Stimulated activated CD8-positive, alpha-beta memory T cell treated with anti-CD3 and anti-CD28 coated beads, Interleukin-7, amount 100 ng/mL, for 1 hour (primary cell): ENCODE measurements at regions not wholly inside any gene's neighbourhood (a gene's known extent, or its start where the extent isn't known, plus 50 kb on each side); places are given as distances from the start of the nearest gene placed in this dataset.
"Not testable (repeated sequence)": the region's sequence is repeated elsewhere in the genome, so short reads cannot be mapped to it uniquely, and the experiment has no call there.

Experiments
- DNase-seq, 2 donors: peaks; one replicate each; pipeline ENCODE4 v3.0.0-alpha.2; 2020; ENCODE audit warnings: low read depth in 2 of 2

DNA sequence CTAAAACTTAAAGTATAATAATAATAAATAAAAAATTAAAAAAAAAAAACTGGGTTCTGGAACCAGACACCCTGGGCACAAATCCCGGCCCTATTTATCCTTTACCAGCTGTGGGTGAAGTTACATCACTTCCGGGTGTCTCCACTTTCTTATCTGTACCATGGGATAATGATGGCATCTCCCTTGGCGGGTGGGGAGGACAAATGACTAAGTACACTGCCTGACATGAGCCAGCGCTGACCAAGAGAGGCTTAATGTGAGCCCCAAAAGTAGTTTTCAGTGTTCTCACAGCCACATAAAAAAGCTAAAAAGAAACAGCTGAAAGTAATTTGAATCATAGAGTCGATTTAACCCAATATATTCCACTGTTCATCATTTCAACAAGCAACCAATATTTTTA lies 424.9 kb downstream of the SOX9 start:
- DNase-seq, result no peak

DNA sequence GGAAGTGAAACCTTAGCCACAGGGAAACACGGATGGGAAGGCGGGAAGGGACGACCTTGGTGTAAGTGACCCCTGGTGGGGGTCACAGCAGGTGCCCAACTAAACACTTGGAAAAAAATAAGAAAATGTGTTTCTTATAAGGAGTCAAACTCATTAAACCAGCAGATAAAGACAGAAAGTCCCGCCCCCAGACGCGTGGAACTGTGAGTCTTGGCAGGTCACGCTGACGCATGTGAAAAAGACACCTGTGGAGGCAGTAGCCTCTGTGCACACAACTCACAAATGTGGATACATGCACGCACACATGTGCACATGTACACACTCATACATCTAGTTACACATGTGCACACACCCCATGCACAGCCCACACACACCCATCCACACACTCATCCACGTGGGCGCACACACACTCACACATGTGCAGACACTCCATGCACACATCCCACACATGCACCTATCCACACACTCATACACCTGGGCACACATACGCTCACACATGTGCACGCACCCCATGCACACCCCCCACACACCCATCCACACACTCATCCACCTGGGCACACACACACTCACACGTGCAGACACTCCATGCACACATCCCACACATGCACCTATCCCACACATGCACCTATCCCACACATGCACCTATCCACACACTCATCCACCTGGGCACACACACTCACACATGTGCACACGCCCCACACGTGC lies 432.4 kb downstream of the SOX9 start:
- DNase-seq, result no peak

DNA sequence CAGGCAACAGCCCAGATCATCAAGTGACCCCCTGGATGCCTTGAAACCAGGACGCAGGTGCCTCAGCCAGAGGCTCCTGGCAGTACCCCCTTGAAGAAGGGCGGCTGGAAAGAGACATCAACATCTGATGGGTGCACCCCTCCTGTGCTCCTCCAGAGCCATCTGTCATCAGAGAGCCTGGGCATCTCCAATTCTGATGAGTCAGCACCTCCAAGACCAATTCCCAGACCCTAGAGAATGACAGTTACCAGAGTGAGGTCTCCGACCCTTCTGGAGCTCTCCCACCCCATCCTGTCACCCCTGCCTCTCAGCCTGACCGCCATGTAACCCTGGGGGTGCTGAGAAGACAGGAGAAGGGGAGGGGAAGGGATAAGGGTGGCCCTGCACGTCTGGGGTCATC lies 433.7 kb downstream of the SOX9 start:
- no peak for DNase-seq

DNA sequence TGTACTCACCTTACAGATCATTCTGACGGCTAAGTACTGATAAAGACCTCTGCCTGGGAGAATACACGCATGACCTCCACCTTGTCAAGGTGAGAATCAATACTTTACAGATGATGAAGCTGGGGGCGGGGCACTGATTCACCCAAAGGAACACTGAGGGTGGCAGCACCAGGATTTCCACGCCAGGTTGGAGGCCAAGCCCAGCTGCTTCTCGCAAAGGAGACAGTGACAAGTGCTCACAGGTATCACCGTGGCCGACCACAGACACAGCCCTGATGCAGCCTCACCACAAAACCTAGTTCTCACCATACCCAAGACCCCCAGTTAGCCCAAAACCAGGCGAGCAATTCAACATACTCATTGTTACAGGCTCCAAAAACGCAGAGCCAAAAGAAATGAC lies 434.2 kb downstream of the SOX9 start:
- no peak for DNase-seq

DNA sequence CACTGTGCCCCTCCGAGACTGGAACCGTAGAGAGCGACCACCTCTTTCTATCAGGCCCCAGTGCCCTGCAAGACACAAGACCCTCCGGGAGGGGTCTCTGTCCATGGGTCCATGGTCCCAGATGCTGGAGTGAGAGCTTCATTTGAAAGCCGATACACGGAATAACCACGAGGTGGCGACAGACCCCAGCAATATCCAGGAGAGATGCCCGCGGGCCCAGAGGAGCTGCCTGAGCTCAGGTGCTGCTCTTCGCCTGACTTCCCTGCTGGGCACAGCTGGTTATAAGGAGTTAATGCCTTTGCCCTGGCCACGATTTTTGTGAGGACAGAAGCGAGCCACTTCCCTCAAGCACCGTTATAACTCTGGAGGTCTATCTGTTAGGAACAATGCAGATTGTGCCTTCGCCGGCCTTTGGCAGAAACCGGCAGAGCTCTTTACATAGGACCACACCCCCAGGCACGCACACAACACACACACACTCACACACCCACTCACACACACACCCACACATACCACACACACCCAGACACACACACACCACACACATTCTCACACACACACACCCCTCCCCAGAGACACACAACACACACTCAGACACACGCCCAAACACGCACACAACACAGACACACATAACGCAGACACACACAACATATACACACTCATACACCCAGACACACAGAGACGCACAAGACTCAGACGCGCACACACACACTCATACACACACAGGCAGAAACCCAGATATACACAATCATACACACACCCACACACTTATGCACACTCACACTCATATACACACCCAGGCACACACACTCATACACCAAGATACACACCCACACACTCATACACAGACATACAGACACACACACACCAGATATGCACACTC lies 436.4 kb downstream of the SOX9 start:
- peak in 1 of 2 donors; percentile 35 for DNase-seq

DNA sequence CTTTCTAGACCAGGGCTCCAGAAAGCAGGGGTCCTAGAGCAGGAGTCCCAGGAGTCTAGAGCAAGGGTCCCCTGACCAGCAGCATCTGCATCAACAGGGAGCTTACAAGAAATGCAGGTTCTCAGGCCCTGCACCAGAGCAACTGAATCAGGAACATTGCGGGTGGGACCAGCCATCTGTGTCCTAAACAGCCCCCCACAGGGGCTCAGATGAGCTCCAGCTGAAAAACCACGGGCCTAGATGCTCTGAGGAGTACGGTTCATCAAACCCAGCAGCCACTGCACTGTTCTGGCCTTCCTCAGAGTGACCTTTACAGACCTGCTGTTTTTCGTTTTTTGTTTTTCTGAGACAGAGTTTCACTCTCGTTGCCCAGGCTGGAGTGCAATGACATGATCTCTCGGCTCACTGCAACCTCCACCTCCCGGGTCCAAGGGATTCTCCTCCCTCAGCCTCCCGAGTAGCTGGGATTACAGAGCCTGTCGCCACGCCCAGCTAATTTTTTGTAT lies 438.2 kb downstream of the SOX9 start:
- no peak for DNase-seq

DNA sequence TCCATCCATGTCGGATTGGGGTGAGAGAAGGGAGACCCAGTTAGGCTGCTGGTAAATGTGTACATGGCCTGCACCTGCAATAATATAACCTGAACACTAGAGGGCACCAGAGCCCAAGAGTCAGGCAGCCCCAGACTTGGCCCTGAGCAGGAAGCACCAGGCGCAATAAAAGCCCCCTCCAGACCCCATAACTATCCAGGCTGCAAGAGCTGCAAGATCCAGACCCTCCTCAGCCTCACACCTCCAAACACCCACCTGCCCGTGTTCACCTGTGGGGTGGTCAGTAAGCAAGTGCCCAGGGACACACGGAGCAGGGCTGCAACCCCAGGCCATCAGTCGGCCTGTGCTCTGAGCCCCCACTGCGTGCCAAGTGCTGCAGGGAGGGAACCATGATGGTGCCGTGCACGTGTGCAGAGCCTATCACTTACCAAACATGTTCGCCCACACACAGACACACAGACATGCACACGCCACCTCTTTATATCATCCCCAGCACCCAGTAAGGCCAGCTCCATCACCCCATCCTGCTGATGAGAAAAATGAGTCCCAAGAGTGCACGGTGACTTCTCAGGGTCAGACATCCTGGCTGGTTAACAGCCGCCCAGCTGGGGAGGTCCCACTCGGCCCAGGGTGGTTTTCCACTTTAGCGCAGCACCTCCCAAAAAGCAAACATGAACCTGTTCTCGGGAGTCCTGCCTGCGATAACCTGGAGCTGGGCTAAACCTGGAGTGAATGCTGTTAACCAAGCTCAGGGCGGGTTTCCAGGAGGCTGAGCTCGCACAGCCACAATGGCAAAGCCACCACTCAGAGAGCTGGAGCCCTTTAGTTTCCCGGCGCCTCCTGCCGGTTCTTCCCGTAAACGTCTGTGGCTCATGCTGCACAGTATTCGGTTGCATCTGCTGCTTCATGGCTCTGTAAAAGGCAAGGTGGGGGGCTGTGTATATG lies 439.8 kb downstream of the SOX9 start:
- DNase-seq, result no peak

DNA sequence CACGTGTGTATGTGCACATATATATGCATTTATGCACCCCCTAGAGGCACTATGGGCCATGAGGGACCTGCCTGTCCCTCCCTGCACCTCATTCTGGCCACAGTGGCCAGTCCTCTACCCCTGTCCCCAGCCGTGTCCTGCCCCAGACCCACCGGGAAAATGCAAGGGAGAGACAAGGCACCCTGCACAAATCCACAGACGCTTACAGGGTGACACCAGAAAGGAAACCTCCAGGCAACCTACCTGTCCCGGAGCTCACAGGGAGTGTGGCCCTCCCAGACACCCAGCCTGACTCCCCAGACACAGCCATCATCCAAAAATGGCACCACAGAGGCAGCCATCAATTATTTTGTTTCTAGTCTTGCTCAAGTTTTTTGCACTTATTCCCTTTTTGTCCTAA lies 440.4 kb downstream of the SOX9 start:
- DNase-seq, result no peak

DNA sequence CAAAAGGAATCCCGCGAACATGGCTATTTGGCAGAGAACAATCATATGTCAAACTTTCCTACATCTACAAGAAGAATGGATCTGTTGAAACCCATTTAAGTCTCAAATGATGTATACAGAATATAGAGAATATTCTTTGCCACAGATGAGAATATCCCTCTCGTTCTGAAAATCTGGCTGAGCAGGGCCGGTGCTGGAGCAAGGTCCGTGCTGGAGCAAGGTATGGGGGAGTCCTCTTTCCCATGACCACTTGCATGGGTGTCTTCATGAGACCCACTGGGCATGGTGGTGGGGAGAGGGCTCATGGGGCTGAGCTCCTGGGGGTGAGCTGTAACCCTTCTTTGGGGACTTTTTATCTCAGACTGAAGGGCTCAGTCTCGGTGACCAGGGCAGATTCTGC lies 440.9 kb downstream of the SOX9 start:
- DNase-seq, result no peak

DNA sequence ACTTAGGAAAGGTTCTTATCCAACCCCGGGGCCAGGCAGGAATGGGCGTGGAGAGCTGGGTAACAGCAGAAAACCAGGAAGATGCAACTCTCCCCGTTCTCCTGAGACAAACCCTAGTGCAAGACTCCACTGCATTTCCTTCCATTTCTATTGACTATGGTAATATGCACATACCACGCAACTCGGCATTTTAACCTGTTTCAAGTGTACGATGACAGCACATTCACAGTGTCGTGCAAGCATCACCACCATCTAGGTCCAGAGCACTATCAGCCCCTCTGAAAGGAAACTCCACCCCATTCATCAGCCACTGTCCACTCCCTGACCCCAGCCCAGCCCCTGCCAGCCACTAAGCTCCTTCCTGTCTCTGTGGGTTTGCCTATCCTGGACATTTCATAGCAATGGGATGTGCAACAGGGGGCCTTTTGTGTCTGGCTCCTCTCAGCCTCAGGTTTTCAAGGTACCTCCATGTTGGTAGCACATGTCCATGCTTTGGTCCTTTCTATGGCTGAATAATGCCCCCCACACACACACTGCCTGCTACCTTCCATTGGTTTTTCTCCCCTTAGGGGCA lies 441.9 kb downstream of the SOX9 start:
- no peak for DNase-seq

DNA sequence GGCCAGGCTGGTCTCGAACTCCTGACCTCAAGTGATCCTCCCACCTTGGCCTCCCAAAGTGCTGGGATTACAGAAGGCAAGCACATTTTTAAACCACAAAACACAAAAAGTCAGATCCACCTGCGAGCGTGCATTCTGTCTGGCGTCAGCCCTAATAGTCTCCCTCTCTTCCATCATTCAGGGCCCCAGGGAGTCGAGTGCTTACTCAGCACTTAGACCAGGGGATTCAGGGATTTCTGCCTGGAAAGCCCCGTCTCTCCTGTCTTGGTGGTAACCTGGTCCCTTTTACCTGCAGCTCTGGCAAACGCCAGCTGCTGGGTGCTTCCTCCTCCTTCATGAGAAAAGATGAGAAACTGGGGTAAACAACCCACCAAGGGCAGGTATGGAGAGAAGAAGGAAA lies 443.1 kb downstream of the SOX9 start:
- no peak for DNase-seq

DNA sequence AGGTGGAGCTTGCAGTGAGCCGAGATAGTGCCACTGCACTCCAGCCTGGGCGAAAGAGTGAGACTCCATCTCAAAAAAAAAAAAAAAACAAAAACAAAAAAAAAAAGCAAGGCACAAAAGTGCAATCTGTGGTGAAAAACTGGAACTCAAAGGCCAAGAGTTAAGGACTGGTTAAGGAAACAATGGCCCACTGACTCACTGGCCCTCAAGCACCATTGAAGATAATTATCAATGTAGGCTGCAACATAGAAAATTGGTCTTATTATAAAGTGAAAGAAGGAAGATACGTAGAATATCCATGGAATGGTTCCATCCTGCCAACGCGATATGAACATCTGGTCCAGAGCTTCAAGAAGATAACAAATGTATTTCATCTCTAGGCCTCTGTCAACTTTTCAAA lies 444.2 kb downstream of the SOX9 start:
- DNase-seq, result no peak

DNA sequence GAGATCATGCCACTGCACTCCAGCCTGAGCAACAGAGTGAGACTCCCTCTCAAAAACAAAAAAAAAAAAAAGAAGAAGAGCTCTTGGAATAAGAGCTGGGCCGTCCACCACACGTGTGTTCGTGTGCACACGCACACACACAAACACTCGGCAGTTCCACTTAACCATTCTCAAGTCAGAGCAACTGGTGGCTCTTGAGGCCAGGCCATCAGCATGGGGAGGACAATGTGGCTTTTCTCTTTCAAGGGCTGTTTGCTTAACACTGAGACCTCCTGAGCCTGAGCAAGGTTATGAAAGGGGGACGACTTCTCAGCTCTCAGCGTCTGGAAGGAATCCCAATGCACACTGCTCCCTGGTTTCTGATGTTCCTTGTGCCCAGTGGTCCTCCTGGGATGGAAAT lies 444.9 kb downstream of the SOX9 start:
- DNase-seq, result no peak

DNA sequence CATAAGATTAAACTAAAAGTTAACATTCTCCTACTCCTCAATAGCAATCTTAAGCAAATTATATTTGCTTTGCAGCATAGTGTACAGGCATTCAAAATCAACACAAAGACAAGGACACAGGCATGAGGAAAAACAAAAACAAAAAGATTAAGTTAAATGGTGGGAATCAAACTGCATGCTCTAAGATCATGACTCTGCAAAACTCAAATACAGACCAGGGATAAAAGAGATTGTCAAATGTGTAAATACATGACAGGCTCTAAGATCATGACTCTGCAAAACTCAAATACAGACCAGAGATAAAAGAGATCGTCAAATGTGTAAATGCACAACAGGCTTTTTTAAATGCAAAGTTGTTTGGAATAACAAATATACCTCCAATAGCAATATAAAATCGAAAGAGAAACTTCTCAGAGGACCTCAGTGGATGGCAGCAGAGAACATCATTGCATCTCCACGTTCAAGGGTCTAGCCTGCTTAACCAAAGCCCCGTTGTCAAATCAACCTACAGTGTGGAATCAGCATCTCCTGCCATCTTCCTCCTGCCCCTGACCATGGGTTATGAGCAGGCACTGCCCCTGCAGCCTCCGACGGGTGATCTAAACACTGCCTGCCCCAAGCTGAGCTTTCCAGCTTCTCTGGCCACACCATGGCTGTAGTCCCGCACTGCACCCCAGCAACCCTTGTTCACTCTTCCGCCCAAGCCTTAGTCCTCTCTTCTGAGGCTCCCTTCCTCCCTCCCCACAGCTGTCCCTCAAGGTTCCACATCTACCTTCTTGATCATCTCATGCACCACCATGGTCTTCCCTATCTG lies 446.1 kb downstream of the SOX9 start:
- DNase-seq, result no peak

DNA sequence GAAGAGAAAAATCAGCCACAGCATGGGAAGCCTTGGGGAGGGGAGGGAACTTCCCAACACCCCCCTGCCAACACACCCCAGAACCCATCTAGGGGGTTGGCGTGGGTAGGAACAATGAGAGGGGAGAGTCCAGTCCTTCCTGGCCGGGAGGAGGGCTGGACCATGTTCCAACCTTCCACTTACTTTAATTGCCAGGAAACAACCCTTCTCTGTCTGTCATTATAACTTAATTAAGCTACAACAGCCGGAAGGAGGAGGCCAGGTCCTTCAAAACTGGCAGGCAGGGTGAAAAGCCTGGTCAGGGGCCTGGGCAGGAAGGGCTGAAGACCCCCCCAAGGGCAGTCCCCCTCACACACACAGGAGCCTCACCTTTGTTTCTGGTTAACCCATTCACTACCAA lies 447.0 kb downstream of the SOX9 start:
- no peak for DNase-seq

DNA sequence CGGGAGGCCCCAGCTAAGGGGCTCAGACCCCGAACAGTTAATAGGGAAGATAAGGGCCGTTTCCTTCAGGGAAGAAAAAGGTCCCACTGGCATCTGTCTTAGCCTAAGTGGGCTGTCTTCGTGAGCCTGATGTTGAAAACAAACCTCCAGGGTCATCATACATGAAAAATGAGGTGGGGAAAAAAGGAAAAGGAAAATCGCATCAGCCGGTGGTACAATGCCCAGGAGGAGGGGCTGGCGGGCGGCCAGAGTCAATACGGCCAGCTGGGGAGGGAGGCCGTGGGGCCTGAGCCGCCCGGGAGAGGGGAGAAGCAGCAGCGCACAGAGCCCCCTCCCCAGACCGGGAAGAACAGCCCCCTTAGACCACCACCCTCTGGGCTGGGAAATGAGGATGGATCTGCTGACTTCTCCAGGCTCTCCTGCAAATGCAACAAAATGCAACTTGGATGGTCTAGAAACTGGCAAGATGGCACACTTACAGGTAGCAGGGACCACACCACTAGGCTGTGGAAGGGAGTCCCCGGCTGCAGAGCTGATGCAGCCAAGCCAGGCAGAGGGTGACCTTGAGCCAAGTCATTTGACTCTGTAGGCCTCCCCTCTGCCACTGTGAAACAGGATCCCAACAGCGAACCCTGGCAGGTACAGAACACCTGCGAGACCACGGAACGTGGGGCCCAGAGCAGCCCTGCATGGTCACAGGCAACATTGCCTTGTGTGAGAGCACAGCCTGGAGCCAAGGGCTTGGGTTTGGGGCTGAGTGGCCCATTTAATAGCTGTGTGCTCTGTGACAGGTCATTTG lies 448.5 kb downstream of the SOX9 start:
- no peak for DNase-seq

DNA sequence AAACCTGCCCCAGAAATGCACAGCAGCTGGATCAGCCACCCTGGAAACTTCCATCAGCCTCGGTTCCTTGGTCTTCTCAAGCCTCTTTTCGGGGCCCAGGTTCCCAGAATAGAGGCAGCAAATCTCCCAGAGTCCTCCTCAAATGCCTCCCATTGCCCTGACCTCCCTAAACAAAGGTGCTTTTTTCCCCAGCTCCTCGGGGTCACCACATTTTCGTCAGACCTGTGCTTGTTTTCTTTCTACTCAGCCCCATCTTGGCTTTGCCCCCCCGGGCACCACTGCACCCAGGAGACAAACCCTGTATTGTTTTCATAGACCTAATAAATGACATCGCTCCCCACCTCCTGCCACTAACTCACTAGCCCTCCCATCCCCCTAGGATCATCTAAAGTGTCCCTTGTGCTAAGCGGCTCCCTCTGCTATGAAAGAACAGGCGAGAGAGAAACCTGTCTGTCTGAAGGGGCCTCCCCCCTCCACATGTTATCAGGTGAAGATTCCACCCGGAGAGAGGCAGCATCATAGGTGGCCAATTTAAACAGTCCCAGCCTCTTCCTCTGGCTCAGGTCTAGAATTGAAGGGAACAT lies 451.1 kb downstream of the SOX9 start:
- no peak for DNase-seq

DNA sequence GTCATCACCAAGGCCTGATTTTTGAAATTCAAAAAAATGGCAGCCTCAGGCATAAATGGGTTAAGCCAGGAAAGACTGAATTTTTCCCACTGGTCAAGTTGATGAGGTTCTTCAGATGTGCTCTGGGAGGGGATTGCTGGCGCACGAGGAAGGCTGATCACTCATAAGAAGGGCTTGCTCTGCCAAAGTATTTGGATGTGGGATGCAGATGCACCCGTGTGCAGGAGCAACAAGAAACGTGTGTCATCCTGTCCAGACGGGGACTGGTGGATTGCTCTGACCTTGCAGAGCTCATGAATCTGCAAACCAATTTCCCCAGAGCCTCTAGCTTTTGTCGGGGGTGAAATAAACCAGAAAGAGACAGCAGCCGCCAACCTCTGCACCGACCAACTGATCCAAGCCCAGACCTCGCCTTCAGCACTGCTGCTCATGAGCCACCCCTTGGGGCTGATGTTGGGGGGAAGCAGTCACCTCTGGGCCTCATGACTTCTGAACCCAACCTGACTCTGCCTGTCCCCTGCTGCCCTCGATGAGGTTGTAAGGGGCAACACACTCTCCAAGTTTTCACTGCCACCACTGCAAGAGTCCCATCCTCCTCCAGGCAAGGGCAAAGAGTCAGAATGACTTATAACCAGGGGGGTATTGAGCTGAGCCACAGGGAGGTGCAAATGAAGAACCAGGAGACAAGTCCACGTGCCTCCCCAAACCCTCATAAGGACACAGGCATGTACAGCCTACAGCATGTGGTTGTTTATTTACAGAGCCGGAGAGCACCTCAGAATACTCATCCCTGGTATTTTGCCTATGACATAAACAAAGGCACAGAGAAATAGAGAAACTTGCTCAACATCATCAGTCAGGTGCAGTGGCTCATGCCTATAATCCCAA lies 452.0 kb downstream of the SOX9 start:
- DNase-seq, result no peak

DNA sequence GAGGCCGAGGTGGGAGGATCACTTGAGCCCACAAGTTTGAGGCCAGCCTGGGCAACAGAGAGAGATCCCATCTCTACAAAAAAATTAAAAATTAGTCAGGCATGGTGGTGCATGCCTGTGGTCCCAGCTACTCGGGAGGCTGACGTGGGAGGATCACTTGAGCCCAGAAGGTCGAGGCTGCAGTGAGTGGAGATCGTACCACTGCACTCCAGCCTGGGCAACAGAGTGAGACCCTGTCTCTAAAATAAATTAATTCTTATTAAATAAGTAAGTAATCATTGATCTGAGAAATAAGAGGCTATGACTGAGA lies 452.6 kb downstream of the SOX9 start:
- DNase-seq, result not testable (repeated sequence)
